Ascending aorta (tissue), 2 donors: ENCODE measurements at regions not wholly inside any gene's neighbourhood (a gene's known extent, or its start where the extent isn't known, plus 50 kb on each side); places are given as distances from the start of the nearest gene placed in this dataset.

Source experiments
- DNase-seq, 2 donors: peaks; one replicate each; pipeline ENCODE4 v3.0.0-alpha.2; 2019; ENCODE audit warnings: low spot score in 2 of 2
- H3K27ac ChIP-seq, 2 donors: fragments of 200-600 bp; sonication (generic); one replicate each; pipeline ENCODE4 v1.5.1; 2016 to 2017; ENCODE audit warnings: mild to moderate bottlenecking in 1 of 2
- H3K27me3 ChIP-seq: fragments of 200-600 bp; sonication (generic); one replicate; pipeline ENCODE4 v1.5.1; 2017
- H3K36me3 ChIP-seq, 2 donors: fragments of 200-600 bp; sonication (generic); one replicate each; pipeline ENCODE4 v1.5.1; 2016
- H3K4me1 ChIP-seq, 2 donors: fragments of 200-600 bp; sonication (generic); one replicate each; pipeline ENCODE4 v1.5.1; 2016 to 2017; ENCODE audit warnings: mild to moderate bottlenecking in 1 of 2
- H3K4me3 ChIP-seq, 2 donors: fragments of 200-600 bp; sonication (generic); one replicate each; pipeline ENCODE4 v1.5.1; 2016 to 2017; ENCODE audit warnings: mild to moderate bottlenecking in 1 of 2
- H3K9me3 ChIP-seq, 2 donors: fragments of 200-600 bp; sonication (generic); one replicate each; pipeline ENCODE4 v1.5.1; 2016
- intact Hi-C: fragments of 100-400 bp; cut with DNase I; formaldehyde crosslinking; loops from one replicate; pipeline ENCODE4 v1.15.1; 2023
- TF ChIP-seq, protein P1 (sequence below), 3 experiments: fragments of 200-600 bp in 2 of 3; fragments of 450-650 bp in 1 of 3; sonication (generic) in 2 of 3; IDR thresholded peaks; one replicate each; pipeline ENCODE4 v1.5.1; 2016 to 2019; ENCODE audit warnings: antibody characterized with exemption in 3 of 3, mild to moderate bottlenecking in 1 of 3, moderate library complexity in 1 of 3

DNA sequence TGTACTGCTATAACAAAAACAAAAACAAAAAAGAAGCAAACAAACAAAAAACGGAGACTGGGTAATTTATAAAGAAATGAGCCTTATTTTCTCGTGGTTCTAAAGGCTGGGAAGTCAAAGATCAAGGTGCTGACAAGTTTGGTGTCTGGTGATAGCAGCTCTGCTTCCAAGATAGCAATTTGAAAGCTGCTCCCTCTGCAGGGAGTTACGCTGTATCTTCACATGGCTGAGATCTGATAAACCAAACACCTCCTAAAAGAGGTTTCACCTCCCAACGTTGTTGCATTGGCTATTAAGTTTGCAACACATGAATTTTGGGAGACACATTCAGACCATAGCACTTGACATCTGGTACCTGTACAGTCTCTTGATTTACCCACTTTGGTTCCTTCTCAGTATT is 854.2 kb downstream of the CENPC start:
- H3K4me1 ChIP-seq, result no peaks in the 10 kb centered on the region
- H3K27me3 ChIP-seq, result no peaks in the 10 kb centered on the region
- intact Hi-C loops, result no loop called here
- no peaks in the 10 kb centered on the region for H3K9me3 ChIP-seq
- H3K36me3 ChIP-seq, result no peaks in the 10 kb centered on the region
- TF ChIP-seq, protein P1, sequence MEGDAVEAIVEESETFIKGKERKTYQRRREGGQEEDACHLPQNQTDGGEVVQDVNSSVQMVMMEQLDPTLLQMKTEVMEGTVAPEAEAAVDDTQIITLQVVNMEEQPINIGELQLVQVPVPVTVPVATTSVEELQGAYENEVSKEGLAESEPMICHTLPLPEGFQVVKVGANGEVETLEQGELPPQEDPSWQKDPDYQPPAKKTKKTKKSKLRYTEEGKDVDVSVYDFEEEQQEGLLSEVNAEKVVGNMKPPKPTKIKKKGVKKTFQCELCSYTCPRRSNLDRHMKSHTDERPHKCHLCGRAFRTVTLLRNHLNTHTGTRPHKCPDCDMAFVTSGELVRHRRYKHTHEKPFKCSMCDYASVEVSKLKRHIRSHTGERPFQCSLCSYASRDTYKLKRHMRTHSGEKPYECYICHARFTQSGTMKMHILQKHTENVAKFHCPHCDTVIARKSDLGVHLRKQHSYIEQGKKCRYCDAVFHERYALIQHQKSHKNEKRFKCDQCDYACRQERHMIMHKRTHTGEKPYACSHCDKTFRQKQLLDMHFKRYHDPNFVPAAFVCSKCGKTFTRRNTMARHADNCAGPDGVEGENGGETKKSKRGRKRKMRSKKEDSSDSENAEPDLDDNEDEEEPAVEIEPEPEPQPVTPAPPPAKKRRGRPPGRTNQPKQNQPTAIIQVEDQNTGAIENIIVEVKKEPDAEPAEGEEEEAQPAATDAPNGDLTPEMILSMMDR (IDR thresholded peaks at IDR 0.05), result no peak
- DNase-seq, result no peak
- H3K4me3 ChIP-seq, result no peak overlapping the region
- H3K27ac ChIP-seq, result no peak overlapping the region

GRCh38 chr4:66688674-66689073 is 856.6 kb downstream of the CENPC start:
- TF ChIP-seq, protein P1 (IDR thresholded peaks at IDR 0.05), result no peak
- H3K27me3 ChIP-seq, result no peaks in the 10 kb centered on the region
- intact Hi-C loops, result no loop called here

GRCh38 chr4:66687459-66687858 is 857.8 kb downstream of the CENPC start:
- TF ChIP-seq, protein P1 (IDR thresholded peaks at IDR 0.05), result no peak
- H3K27ac ChIP-seq, result no peak overlapping the region
- no peak for DNase-seq
- no peaks in the 10 kb centered on the region for H3K36me3 ChIP-seq
- no peak overlapping the region for H3K4me3 ChIP-seq
- H3K9me3 ChIP-seq, result no peaks in the 10 kb centered on the region
- no peaks in the 10 kb centered on the region for H3K4me1 ChIP-seq
- intact Hi-C loops, result no loop called here
- no peaks in the 10 kb centered on the region for H3K27me3 ChIP-seq

More at GRCh38 chr4:66688674-66689073, 856.6 kb downstream of the CENPC start:
- no peak for DNase-seq
- Histone ChIP-seq H3K9me3 (no peaks in the 10 kb centered on the region), H3K36me3 (no peaks in the 10 kb centered on the region), H3K4me3 (no peak overlapping the region), H3K27ac (no peak overlapping the region), H3K4me1 (no peaks in the 10 kb centered on the region)

DNA sequence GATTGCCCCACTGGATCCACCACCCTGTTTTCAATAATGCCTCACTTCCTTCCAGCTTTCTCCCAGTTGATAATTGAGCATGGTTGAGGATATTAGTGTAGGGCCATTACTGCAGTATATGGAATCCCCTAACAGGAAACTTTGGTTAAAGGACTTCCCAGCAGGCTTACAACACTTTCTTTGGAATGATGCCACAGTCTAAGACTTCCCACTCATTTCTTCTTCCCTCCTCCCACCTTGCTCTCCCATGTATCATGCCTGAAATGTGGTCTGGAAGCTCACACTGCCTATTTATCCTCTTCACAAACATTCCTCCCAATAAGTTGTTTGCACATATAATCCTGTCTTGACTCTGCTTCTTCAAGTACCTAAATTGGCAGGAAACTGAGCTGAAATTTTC is 863.3 kb downstream of the CENPC start:
- intact Hi-C loops, result no loop called here
- Histone ChIP-seq H3K4me1 (no peaks in the 10 kb centered on the region), H3K27ac (no peak overlapping the region), H3K27me3 (no peaks in the 10 kb centered on the region), H3K4me3 (no peak overlapping the region), H3K9me3 (no peaks in the 10 kb centered on the region), H3K36me3 (no peaks in the 10 kb centered on the region)
- DNase-seq, result no peak
- TF ChIP-seq, protein P1 (IDR thresholded peaks at IDR 0.05), result no peak

GRCh38 chr4:66667249-66667648 is 878.1 kb downstream of the CENPC start:
- Histone ChIP-seq H3K4me3 (no peak overlapping the region), H3K4me1 (no peaks in the 10 kb centered on the region), H3K36me3 (no peaks in the 10 kb centered on the region), H3K27ac (no peak overlapping the region), H3K27me3 (no peaks in the 10 kb centered on the region), H3K9me3 (no peaks in the 10 kb centered on the region)
- intact Hi-C loops, result no loop called here
- no peak for DNase-seq
- TF ChIP-seq, protein P1 (IDR thresholded peaks at IDR 0.05), result no peak

GRCh38 chr4:66662620-66663019 is 882.7 kb downstream of the CENPC start:
- DNase-seq, result no peak
- Histone ChIP-seq H3K27ac (no peak overlapping the region), H3K9me3 (no peaks in the 10 kb centered on the region), H3K27me3 (no peaks in the 10 kb centered on the region), H3K36me3 (no peaks in the 10 kb centered on the region), H3K4me1 (no peaks in the 10 kb centered on the region), H3K4me3 (no peak overlapping the region)
- TF ChIP-seq, protein P1 (IDR thresholded peaks at IDR 0.05), result no peak
- intact Hi-C loops, result no loop called here
